ENCODE measurements at regions not wholly inside any gene's neighbourhood (a gene's known extent, or its start where the extent isn't known, plus 50 kb on each side); places are given as distances from the start of the nearest gene placed in this dataset.
"Not testable (repeated sequence)": the region's sequence is repeated elsewhere in the genome, so short reads cannot be mapped to it uniquely, and the experiment has no call there.

- Mint-ChIP-seq H3K4me1 (no peaks in the 10 kb centered on the region), H3K4me3 (no peak overlapping the region), H3K27ac (no peak overlapping the region), H3K27me3 (no peaks in the 10 kb centered on the region), H3K9me3 (ENCODE audit: insufficient read depth) (peaks cover 10% of the 10 kb centered on the region)
- Histone ChIP-seq H2AFZ (ENCODE audit: insufficient read depth, low read depth, low read length, poor library complexity, severe bottlenecking) (no peak overlapping the region), H3K4me3 (ENCODE audit: control extremely low read depth in 1 of 5, extremely low read depth in 1 of 5, insufficient read depth in 1 of 5, low read depth in 2 of 5, low read length in 4 of 5) (no peak overlapping the region), H3K36me3 (replicated peaks in 1 of 2; ENCODE audit: control extremely low read depth in 1 of 2, control insufficient read depth in 1 of 2, extremely low read depth in 1 of 2, insufficient read depth in 2 of 2, low read length in 1 of 2) (no peaks in the 10 kb centered on the region), H3K9me3 (ENCODE audit: control extremely low read depth in 1 of 3, control insufficient read depth in 2 of 3, insufficient read depth in 1 of 3, low read length in 2 of 3) (peaks cover 3 to 6% (median 3%) of the 10 kb centered on the region in 3 donors), H3K27ac (ENCODE audit: low read length in 2 of 2) (no peak overlapping the region), H3K4me2 (replicated peaks; ENCODE audit: low read depth, low read length, poor library complexity, severe bottlenecking) (no peak overlapping the region), H4K20me1 (ENCODE audit: control insufficient read depth, insufficient read depth, low read length, poor library complexity, severe bottlenecking) (no peaks in the 10 kb centered on the region), H3K27me3 (replicated peaks in 1 of 4; ENCODE audit: control extremely low read depth in 1 of 4, control insufficient read depth in 3 of 4, insufficient read depth in 4 of 4, low read length in 3 of 4) (no peaks in the 10 kb centered on the region), H3K79me2 (ENCODE audit: control insufficient read depth, insufficient read depth, low read length) (no peaks in the 10 kb centered on the region), H3K4me1 (ENCODE audit: control insufficient read depth in 2 of 2, insufficient read depth in 2 of 2, low read length in 2 of 2) (no peaks in the 10 kb centered on the region), H3K9ac (ENCODE audit: low read length) (no peak overlapping the region)
- no peak for ATAC-seq (ENCODE audit: low read depth)
- no peak for DNase-seq
- no CpG with 5 or more reads among the region's 1 CpG for WGBS (ENCODE audit: insufficient coverage)
- ChIA-PET POLR2A (no interaction called here), CTCF (no interaction called here)
- TF ChIP-seq EZH2 (IDR thresholded peaks at IDR 0.05; ENCODE audit: borderline replicate concordance, insufficient read depth, low read depth, low read length, poor library complexity, severe bottlenecking) (no peak), CTCF (IDR thresholded peaks at IDR 0.05) (no peak)
- intact Hi-C loops (cut with micrococcal nuclease) = no loop called here
Measured at GRCh38 chr14:27623782-27624181, 1025.9 kb upstream of the NOVA1 start.

GRCh38 chr14:27634056-27634970 lies 1036.5 kb upstream of the NOVA1 start:
- no peaks in the 10 kb centered on the region for H4K20me1 ChIP-seq (ENCODE audit: control insufficient read depth, insufficient read depth, low read length, poor library complexity, severe bottlenecking)
- Mint-ChIP-seq H3K27ac (no peak overlapping the region), H3K4me1 (no peaks in the 10 kb centered on the region), H3K27me3 (no peaks in the 10 kb centered on the region), H3K4me3 (no peak overlapping the region), H3K9me3 (ENCODE audit: insufficient read depth) (peaks cover 4% of the 10 kb centered on the region)
- H3K36me3 ChIP-seq (replicated peaks in 1 of 2; ENCODE audit: control extremely low read depth in 1 of 2, control insufficient read depth in 1 of 2, extremely low read depth in 1 of 2, insufficient read depth in 2 of 2, low read length in 1 of 2) = no peaks in the 10 kb centered on the region
- no peak for DNase-seq
- H3K4me3 ChIP-seq (ENCODE audit: control extremely low read depth in 1 of 5, extremely low read depth in 1 of 5, insufficient read depth in 1 of 5, low read depth in 2 of 5, low read length in 4 of 5) = no peak overlapping the region
- no peaks in the 10 kb centered on the region for H3K79me2 ChIP-seq (ENCODE audit: control insufficient read depth, insufficient read depth, low read length)
- no peak overlapping the region for H2AFZ ChIP-seq (ENCODE audit: insufficient read depth, low read depth, low read length, poor library complexity, severe bottlenecking)
- TF ChIP-seq EZH2 (IDR thresholded peaks at IDR 0.05; ENCODE audit: borderline replicate concordance, insufficient read depth, low read depth, low read length, poor library complexity, severe bottlenecking) = no peak
- no peak for TF ChIP-seq CTCF (IDR thresholded peaks at IDR 0.05)
- no peak overlapping the region for H3K27ac ChIP-seq (ENCODE audit: low read length in 2 of 2)
- intact Hi-C loops (cut with micrococcal nuclease) = no loop called here
- H3K9me3 ChIP-seq (ENCODE audit: control extremely low read depth in 1 of 3, control insufficient read depth in 2 of 3, insufficient read depth in 1 of 3, low read length in 2 of 3) = peaks cover 0 to 2% (median 0%) of the 10 kb centered on the region in 3 donors
- CTCF ChIA-PET = no interaction called here
- H3K4me2 ChIP-seq (replicated peaks; ENCODE audit: low read depth, low read length, poor library complexity, severe bottlenecking) = no peak overlapping the region
- 97% methylated on average over 11 of the region's 15 CpGs for WGBS (ENCODE audit: insufficient coverage)
- no peak overlapping the region for H3K9ac ChIP-seq (ENCODE audit: low read length)
- H3K27me3 ChIP-seq (replicated peaks in 1 of 4; ENCODE audit: control extremely low read depth in 1 of 4, control insufficient read depth in 3 of 4, insufficient read depth in 4 of 4, low read length in 3 of 4) = no peaks in the 10 kb centered on the region
- POLR2A ChIA-PET = no interaction called here
- no peaks in the 10 kb centered on the region for H3K4me1 ChIP-seq (ENCODE audit: control insufficient read depth in 2 of 2, insufficient read depth in 2 of 2, low read length in 2 of 2)
- no peak for ATAC-seq (ENCODE audit: low read depth)

GRCh38 chr14:27640688-27641087 lies 1042.9 kb upstream of the NOVA1 start:
- H3K9me3 Mint-ChIP-seq (ENCODE audit: insufficient read depth); H3K4me3 Mint-ChIP-seq; H3K9me3 ChIP-seq (ENCODE audit: control extremely low read depth in 1 of 3, control insufficient read depth in 2 of 3, insufficient read depth in 1 of 3, low read length in 2 of 3); H3K27ac ChIP-seq (ENCODE audit: low read length in 2 of 2); intact Hi-C loops (cut with micrococcal nuclease); H3K9ac ChIP-seq (ENCODE audit: low read length); H3K36me3 ChIP-seq (replicated peaks in 1 of 2; ENCODE audit: control extremely low read depth in 1 of 2, control insufficient read depth in 1 of 2, extremely low read depth in 1 of 2, insufficient read depth in 2 of 2, low read length in 1 of 2); ATAC-seq (ENCODE audit: low read depth); H3K27me3 ChIP-seq (replicated peaks in 1 of 4; ENCODE audit: control extremely low read depth in 1 of 4, control insufficient read depth in 3 of 4, insufficient read depth in 4 of 4, low read length in 3 of 4); DNase-seq; H3K27ac Mint-ChIP-seq; H3K79me2 ChIP-seq (ENCODE audit: control insufficient read depth, insufficient read depth, low read length); H3K4me1 ChIP-seq (ENCODE audit: control insufficient read depth in 2 of 2, insufficient read depth in 2 of 2, low read length in 2 of 2); POLR2A ChIA-PET; H3K4me1 Mint-ChIP-seq; H3K27me3 Mint-ChIP-seq; H3K4me2 ChIP-seq (replicated peaks; ENCODE audit: low read depth, low read length, poor library complexity, severe bottlenecking); CTCF ChIA-PET; H2AFZ ChIP-seq (ENCODE audit: insufficient read depth, low read depth, low read length, poor library complexity, severe bottlenecking); H4K20me1 ChIP-seq (ENCODE audit: control insufficient read depth, insufficient read depth, low read length, poor library complexity, severe bottlenecking); H3K4me3 ChIP-seq (ENCODE audit: control extremely low read depth in 1 of 5, extremely low read depth in 1 of 5, insufficient read depth in 1 of 5, low read depth in 2 of 5, low read length in 4 of 5): not testable (repeated sequence)
- WGBS (ENCODE audit: insufficient coverage) = no CpG with 5 or more reads among the region's 1 CpG
